ENCODE measurements at regions not wholly inside any gene's neighbourhood (a gene's known extent, or its start where the extent isn't known, plus 50 kb on each side); places are given as distances from the start of the nearest gene placed in this dataset.

DNA sequence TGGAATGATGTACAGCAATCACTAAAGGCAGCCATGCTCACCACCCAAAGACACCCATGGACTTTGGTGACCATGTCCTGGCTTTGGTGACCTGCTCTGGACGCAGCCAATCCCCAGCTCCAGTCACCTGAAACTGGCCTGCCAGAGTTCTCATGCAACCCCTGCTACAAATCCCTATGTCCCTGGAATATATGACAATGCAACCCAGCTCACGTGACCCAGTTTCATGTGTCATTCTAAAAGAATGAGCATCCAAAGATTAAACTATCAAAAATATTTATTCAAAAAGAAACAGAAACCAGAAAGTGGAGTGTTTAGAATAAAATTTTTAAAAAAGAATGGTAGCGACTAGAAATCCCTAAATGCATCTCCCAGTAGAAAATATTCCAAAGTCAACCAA lies 203.3 kb upstream of the IRS2 start:
- Histone ChIP-seq H3K56ac (replicated peaks; ENCODE audit: insufficient read length, low read depth, low read length) (no peak overlapping the region), H3K18ac (ENCODE audit: extremely low read depth, low read length) (no peak overlapping the region), H3K9ac (replicated peaks in 1 of 4; ENCODE audit: extremely low read depth in 1 of 4, low read depth in 3 of 4, low read length in 3 of 4) (no peak overlapping the region), H2BK20ac (ENCODE audit: low read length) (no peak overlapping the region), H3K4ac (replicated peaks; ENCODE audit: insufficient read length, low read depth, low read length) (no peak overlapping the region), H3K4me1 (replicated peaks in 1 of 4; ENCODE audit: control insufficient read depth in 3 of 4, insufficient read depth in 4 of 4, low read length in 3 of 4) (no peaks in the 10 kb centered on the region), H4K8ac (ENCODE audit: extremely low read depth, insufficient read depth, low read length) (no peak overlapping the region), H3K9me3 (ENCODE audit: insufficient read depth in 2 of 2, low read depth in 1 of 2, low read length in 1 of 2) (no peaks in the 10 kb centered on the region), H3K23ac (ENCODE audit: insufficient read length) (no peak overlapping the region), H2BK15ac (ENCODE audit: low read length) (no peak overlapping the region), H2BK120ac (replicated peaks; ENCODE audit: low read depth, low read length) (no peak overlapping the region), H3K4me3 (ENCODE audit: extremely low read depth in 1 of 4, insufficient read depth in 2 of 4, low read depth in 3 of 4, low read length in 4 of 4) (no peak overlapping the region), H3K14ac (ENCODE audit: insufficient read length) (no peak overlapping the region), H3K4me2 (ENCODE audit: insufficient read depth in 1 of 2, low read depth in 2 of 2, low read length in 2 of 2) (no peak overlapping the region), H4K91ac (replicated peaks; ENCODE audit: insufficient read length, low read length) (no peak overlapping the region), H3K36me3 (ENCODE audit: control insufficient read depth in 2 of 4, insufficient read depth in 4 of 4, low read length in 3 of 4) (no peaks in the 10 kb centered on the region), H2AFZ (ENCODE audit: low read length) (no peak overlapping the region), H2BK12ac (ENCODE audit: low read depth, low read length) (no peak overlapping the region), H2BK5ac (ENCODE audit: low read depth, low read length) (no peak overlapping the region), H2AK5ac (ENCODE audit: low read depth, low read length) (no peak overlapping the region), H3K79me1 (ENCODE audit: low read depth, low read length) (no peaks in the 10 kb centered on the region), H3K27ac (ENCODE audit: low read depth, low read length) (no peak overlapping the region), H4K20me1 (replicated peaks in 1 of 2; ENCODE audit: control insufficient read depth in 1 of 2, insufficient read depth in 2 of 2, low read length in 2 of 2) (no peaks in the 10 kb centered on the region), H3K27me3 (replicated peaks in 1 of 4; ENCODE audit: control insufficient read depth in 3 of 4, extremely low read depth in 1 of 4, insufficient read depth in 3 of 4, low read length in 3 of 4) (no peaks in the 10 kb centered on the region), H3K23me2 (ENCODE audit: low read depth, low read length) (no peaks in the 10 kb centered on the region; the same call in 1 of the 2 replicates), H4K5ac (ENCODE audit: insufficient read length, low read depth, low read length) (no peak overlapping the region), H3K79me2 (ENCODE audit: control insufficient read depth in 1 of 2, insufficient read depth in 2 of 2, low read length in 2 of 2) (no peaks in the 10 kb centered on the region)
- 86% methylated on average over 3 of the region's 3 CpGs; no CpG with 5 or more reads in 1 of the 2 experiments for WGBS, 2 experiments (ENCODE audit: extremely low coverage in 1 of 2, insufficient coverage in 1 of 2, insufficient read length in 1 of 2, insufficient replicate concordance in 2 of 2, low coverage in 1 of 2, low lambda C conversion rate in 2 of 2, missing lambda C conversion rate in 1 of 2)
- ChIA-PET CTCF (ENCODE audit: partially characterized antibody) (interaction anchor here (0.6 to 1.1 kb wide), 3 partner anchors 9 to 72 kb away, joined by 3 to 4 read pairs (median 3); no protein-coding TSS in a partner anchor), POLR2A (ENCODE audit: partially characterized antibody) (no interaction called here)
- FAIRE-seq = no peak
- no peak for DNase-seq (ENCODE audit: low read depth in 1 of 2, low spot score in 2 of 2)
- TF ChIP-seq EGR1 (IDR thresholded peaks at IDR 0.05; ENCODE audit: borderline replicate concordance, low read depth, low read length) = no peak
- no peak for TF ChIP-seq FOSL1 (IDR thresholded peaks at IDR 0.05; ENCODE audit: insufficient read depth, low read depth, low read length)
- no peak for TF ChIP-seq CHD1 (IDR thresholded peaks at IDR 0.05; ENCODE audit: low read depth, low read length)
- no peak for TF ChIP-seq JUND (IDR thresholded peaks at IDR 0.05; ENCODE audit: low read length)

All from H1 (cell line).